KMS-11 (cell line): ENCODE measurements at regions not wholly inside any gene's neighbourhood (a gene's known extent, or its start where the extent isn't known, plus 50 kb on each side); places are given as distances from the start of the nearest gene placed in this dataset.

ENCODE experiments used
- H2AFZ ChIP-seq: fragments of 200-600 bp; sonication (generic); 2 replicates; pipeline ENCODE4 v1.6.1; 2016; ENCODE audit warnings: antibody characterized with exemption, mixed run types, low read depth
- H3K27ac ChIP-seq: fragments of 200-600 bp; sonication (generic); 2 replicates; pipeline ENCODE4 v1.6.1; 2016; ENCODE audit warnings: mild to moderate bottlenecking, mixed run types
- H3K27me3 ChIP-seq: fragments of 200-600 bp; sonication (generic); 2 replicates; pipeline ENCODE4 v1.6.1; 2017; ENCODE audit warnings: mild to moderate bottlenecking, low read depth, mixed run types, moderate library complexity; ENCODE audit not compliant: insufficient read depth
- H3K36me3 ChIP-seq: fragments of 200-600 bp; sonication (generic); 2 replicates; pipeline ENCODE4 v1.6.1; 2017; ENCODE audit warnings: mild to moderate bottlenecking, mixed run types; ENCODE audit not compliant: insufficient read depth
- H3K4me1 ChIP-seq: fragments of 200-600 bp; sonication (generic); 2 replicates; pipeline ENCODE4 v1.6.1; 2016; ENCODE audit warnings: mild to moderate bottlenecking, low read depth, mixed run types; ENCODE audit not compliant: poor library complexity, severe bottlenecking
- H3K4me2 ChIP-seq: fragments of 200-600 bp; sonication (generic); 2 replicates; pipeline ENCODE4 v1.7.0; 2016; ENCODE audit warnings: mild to moderate bottlenecking, mixed run types
- H3K4me3 ChIP-seq: fragments of 200-600 bp; sonication (generic); IDR thresholded peaks from 2 replicates; pipeline ENCODE4 v1.6.1; 2017; ENCODE audit warnings: low read depth, low read length, mixed read lengths; ENCODE audit not compliant: insufficient read depth
- H3K79me2 ChIP-seq: fragments of 200-600 bp; sonication (generic); 2 replicates; pipeline ENCODE4 v1.6.1; 2016; ENCODE audit warnings: low read depth, mixed run types; ENCODE audit not compliant: insufficient read depth
- H3K9ac ChIP-seq: fragments of 200-600 bp; sonication (generic); 2 replicates; pipeline ENCODE4 v1.6.1; 2016; ENCODE audit warnings: mild to moderate bottlenecking, mixed run types
- H4K20me1 ChIP-seq: fragments of 200-600 bp; sonication (generic); 2 replicates; pipeline ENCODE4 v1.6.1; 2016; ENCODE audit warnings: mild to moderate bottlenecking, mixed run types; ENCODE audit not compliant: insufficient read depth
- CTCF ChIP-seq: fragments of 200-600 bp; sonication (generic); conservative IDR thresholded peaks from 2 replicates; pipeline ENCODE4 v1.6.1; 2017; ENCODE audit warnings: low read depth, mild to moderate bottlenecking, antibody characterized with exemption, low read length, moderate library complexity, mixed read lengths

- H3K79me2 ChIP-seq, result no peaks in the 10 kb centered on the region
- no peaks in the 10 kb centered on the region for H3K36me3 ChIP-seq
- H3K4me3 ChIP-seq, result no peak overlapping the region
- H3K27me3 ChIP-seq, result no peaks in the 10 kb centered on the region
- peak; percentile 79 for TF ChIP-seq CTCF
- H3K9ac ChIP-seq, result no peak overlapping the region
- H3K4me2 ChIP-seq, result no peak overlapping the region
- no peak overlapping the region for H3K27ac ChIP-seq
- no peak overlapping the region for H2AFZ ChIP-seq
- H4K20me1 ChIP-seq, result no peaks in the 10 kb centered on the region
- H3K4me1 ChIP-seq, result no peaks in the 10 kb centered on the region
Measured at GRCh38 chr5:79878721-79879336, 112.2 kb downstream of the MTX3 start.

DNA sequence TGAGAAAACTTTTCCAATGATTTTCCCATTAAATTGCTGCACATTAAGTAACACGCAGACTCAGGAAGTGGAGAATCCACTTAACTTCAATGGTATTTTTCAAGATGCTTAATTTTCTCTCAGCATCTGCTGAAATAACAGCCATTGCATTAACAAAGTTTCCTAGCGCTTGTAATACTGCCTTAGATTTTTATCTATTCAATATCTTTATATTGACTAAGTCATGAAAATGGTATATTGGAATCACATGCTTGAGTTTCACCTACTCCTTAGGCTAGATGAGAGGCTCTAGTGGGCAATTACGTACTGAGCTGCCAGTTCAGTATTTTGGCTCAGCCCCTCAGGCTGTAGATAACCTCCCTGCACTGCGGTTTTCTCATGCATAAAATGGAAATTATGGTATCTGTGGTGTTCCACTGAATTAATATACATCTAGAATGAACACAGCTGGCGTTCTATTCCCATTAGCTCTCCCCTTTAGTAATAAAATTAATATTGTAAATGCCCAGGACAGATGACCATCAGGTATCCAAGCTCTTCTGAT lies 112.9 kb downstream of the MTX3 start:
- no peak overlapping the region for H3K4me3 ChIP-seq
- TF ChIP-seq CTCF, result no peak
- H3K27ac ChIP-seq, result no peak overlapping the region
- H3K4me2 ChIP-seq, result no peak overlapping the region
- no peaks in the 10 kb centered on the region for H3K79me2 ChIP-seq
- H3K27me3 ChIP-seq, result no peaks in the 10 kb centered on the region
- no peaks in the 10 kb centered on the region for H4K20me1 ChIP-seq
- H3K4me1 ChIP-seq, result no peaks in the 10 kb centered on the region
- no peaks in the 10 kb centered on the region for H3K36me3 ChIP-seq
- H3K9ac ChIP-seq, result no peak overlapping the region
- H2AFZ ChIP-seq, result no peak overlapping the region

DNA sequence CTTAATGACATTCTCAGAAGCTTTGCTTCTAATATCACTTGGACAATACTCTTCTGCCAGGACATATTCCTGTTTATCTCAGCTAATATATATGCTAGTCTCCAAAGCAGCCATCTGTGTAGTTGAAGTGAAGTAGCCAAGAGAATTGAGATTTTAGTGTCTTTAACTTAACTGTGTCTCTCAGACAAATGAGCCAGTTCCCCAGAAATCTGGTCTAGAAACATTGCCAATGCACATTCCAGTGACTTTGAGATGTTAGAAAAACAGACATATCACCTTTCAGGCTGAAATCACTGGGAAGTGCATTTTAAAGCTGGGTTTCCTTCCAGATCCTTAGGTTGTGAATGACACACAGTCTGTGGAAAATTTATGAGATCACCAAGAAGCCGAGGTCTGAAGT lies 114.6 kb downstream of the MTX3 start:
- Histone ChIP-seq H3K79me2 (no peaks in the 10 kb centered on the region), H2AFZ (no peak overlapping the region), H3K9ac (no peak overlapping the region), H3K4me1 (no peaks in the 10 kb centered on the region), H3K27ac (no peak overlapping the region), H3K27me3 (no peaks in the 10 kb centered on the region), H3K4me3 (no peak overlapping the region), H4K20me1 (no peaks in the 10 kb centered on the region), H3K36me3 (no peaks in the 10 kb centered on the region), H3K4me2 (no peak overlapping the region)
- TF ChIP-seq CTCF, result no peak

DNA sequence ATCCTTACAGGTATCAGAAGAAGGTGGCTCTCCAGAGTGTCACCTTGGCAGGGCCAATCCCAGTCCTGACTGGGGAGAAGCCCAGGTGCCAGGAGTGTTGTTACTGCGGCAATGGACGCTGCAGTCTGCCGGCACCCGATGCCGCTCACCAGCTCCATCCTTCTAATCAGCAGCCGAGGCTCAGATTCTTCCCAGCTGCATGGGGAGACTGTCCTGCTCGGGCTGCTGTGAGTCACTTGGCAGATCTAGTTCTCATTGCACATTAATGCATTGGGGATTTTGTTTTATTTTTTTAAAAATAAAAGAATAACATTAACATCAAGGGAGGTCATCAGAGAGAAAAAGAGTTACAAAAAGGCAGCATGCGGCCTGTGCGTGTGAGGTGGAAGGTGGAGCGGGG lies 115.8 kb downstream of the MTX3 start:
- Histone ChIP-seq H3K4me1 (no peaks in the 10 kb centered on the region), H3K4me2 (no peak overlapping the region), H3K79me2 (no peaks in the 10 kb centered on the region), H2AFZ (no peak overlapping the region), H4K20me1 (no peaks in the 10 kb centered on the region), H3K4me3 (no peak overlapping the region), H3K27me3 (no peaks in the 10 kb centered on the region), H3K27ac (no peak overlapping the region), H3K36me3 (no peaks in the 10 kb centered on the region), H3K9ac (no peak overlapping the region)
- no peak for TF ChIP-seq CTCF
